ENCODE measurements at regions not wholly inside any gene's neighbourhood (a gene's known extent, or its start where the extent isn't known, plus 50 kb on each side); places are given as distances from the start of the nearest gene placed in this dataset.

GRCh38 chr10:90313576-90314325 is 544.1 kb downstream of the HTR7 start:
- Histone ChIP-seq H3K27ac (ENCODE audit: insufficient read depth, low read length) (no peak overlapping the region), H3K36me3 (ENCODE audit: control insufficient read depth, insufficient read depth, low read length) (no peaks in the 10 kb centered on the region), H3K9me3 (ENCODE audit: control insufficient read depth, insufficient read depth, low read depth, low read length) (no peaks in the 10 kb centered on the region), H2AFZ (ENCODE audit: low read length) (no peak overlapping the region), H3K4me1 (ENCODE audit: control insufficient read depth, extremely low read depth, insufficient read depth, low read length) (peaks cover 13% of the 10 kb centered on the region), H3K27me3 (ENCODE audit: control insufficient read depth, insufficient read depth, low read length) (no peaks in the 10 kb centered on the region), H4K20me1 (ENCODE audit: control insufficient read depth, extremely low read depth, insufficient read depth, low read length) (no peaks in the 10 kb centered on the region), H3K79me2 (ENCODE audit: control insufficient read depth, insufficient read depth, low read length) (no peaks in the 10 kb centered on the region), H3K4me3 (replicated peaks in 1 of 4; ENCODE audit: control extremely low read depth in 1 of 4, insufficient read depth in 1 of 4, low read depth in 3 of 4, low read length in 4 of 4) (no peak overlapping the region), H3K4me2 (ENCODE audit: extremely low read depth, insufficient read depth, low read length) (peak overlapping the region; percentile 37), H3K9ac (ENCODE audit: insufficient read depth, low read length) (no peak overlapping the region)
- TF ChIP-seq CTCF (conservative IDR thresholded peaks at IDR 0.05 in 1 of 2, IDR thresholded peaks at IDR 0.05 in 1 of 2; ENCODE audit: low read depth in 1 of 2, low read length in 2 of 2) = no peak
- TF ChIP-seq EZH2 (IDR thresholded peaks at IDR 0.05; ENCODE audit: low read length, missing control alignments) = no peak
- DNase-seq (ENCODE audit: low read depth in 2 of 2) = peak in 1 of 2 donors; percentile 67

- H3K4me2 ChIP-seq (ENCODE audit: extremely low read depth, insufficient read depth, low read length) = no peak overlapping the region
- H3K27me3 ChIP-seq (ENCODE audit: control insufficient read depth, insufficient read depth, low read length) = no peaks in the 10 kb centered on the region
- H3K36me3 ChIP-seq (ENCODE audit: control insufficient read depth, insufficient read depth, low read length) = no peaks in the 10 kb centered on the region
- DNase-seq (ENCODE audit: low read depth in 2 of 2) = peak in 1 of 2 donors; percentile 34
- H3K9ac ChIP-seq (ENCODE audit: insufficient read depth, low read length) = no peak overlapping the region
- no peaks in the 10 kb centered on the region for H3K9me3 ChIP-seq (ENCODE audit: control insufficient read depth, insufficient read depth, low read depth, low read length)
- H3K27ac ChIP-seq (ENCODE audit: insufficient read depth, low read length) = no peak overlapping the region
- H4K20me1 ChIP-seq (ENCODE audit: control insufficient read depth, extremely low read depth, insufficient read depth, low read length) = no peaks in the 10 kb centered on the region
- no peak overlapping the region for H2AFZ ChIP-seq (ENCODE audit: low read length)
- H3K4me1 ChIP-seq (ENCODE audit: control insufficient read depth, extremely low read depth, insufficient read depth, low read length) = peaks cover 16% of the 10 kb centered on the region
- H3K79me2 ChIP-seq (ENCODE audit: control insufficient read depth, insufficient read depth, low read length) = no peaks in the 10 kb centered on the region
- H3K4me3 ChIP-seq (replicated peaks in 1 of 4; ENCODE audit: control extremely low read depth in 1 of 4, insufficient read depth in 1 of 4, low read depth in 3 of 4, low read length in 4 of 4) = no peak overlapping the region
- no peak for TF ChIP-seq CTCF (conservative IDR thresholded peaks at IDR 0.05 in 1 of 2, IDR thresholded peaks at IDR 0.05 in 1 of 2; ENCODE audit: low read depth in 1 of 2, low read length in 2 of 2)
- TF ChIP-seq EZH2 (IDR thresholded peaks at IDR 0.05; ENCODE audit: low read length, missing control alignments) = no peak
Observed at GRCh38 chr10:90314718-90315117, 543.1 kb downstream of the HTR7 start.

- no peaks in the 10 kb centered on the region for H3K36me3 ChIP-seq (ENCODE audit: control insufficient read depth, insufficient read depth, low read length)
- no peaks in the 10 kb centered on the region for H3K27me3 ChIP-seq (ENCODE audit: control insufficient read depth, insufficient read depth, low read length)
- no peak overlapping the region for H3K4me3 ChIP-seq (replicated peaks in 1 of 4; ENCODE audit: control extremely low read depth in 1 of 4, insufficient read depth in 1 of 4, low read depth in 3 of 4, low read length in 4 of 4)
- no peaks in the 10 kb centered on the region for H4K20me1 ChIP-seq (ENCODE audit: control insufficient read depth, extremely low read depth, insufficient read depth, low read length)
- H3K27ac ChIP-seq (ENCODE audit: insufficient read depth, low read length) = no peak overlapping the region
- H3K9me3 ChIP-seq (ENCODE audit: control insufficient read depth, insufficient read depth, low read depth, low read length) = no peaks in the 10 kb centered on the region
- H3K4me1 ChIP-seq (ENCODE audit: control insufficient read depth, extremely low read depth, insufficient read depth, low read length) = peaks cover 16% of the 10 kb centered on the region
- H3K4me2 ChIP-seq (ENCODE audit: extremely low read depth, insufficient read depth, low read length) = no peak overlapping the region
- no peak overlapping the region for H3K9ac ChIP-seq (ENCODE audit: insufficient read depth, low read length)
- no peak for DNase-seq (ENCODE audit: low read depth in 2 of 2)
- no peak overlapping the region for H2AFZ ChIP-seq (ENCODE audit: low read length)
- H3K79me2 ChIP-seq (ENCODE audit: control insufficient read depth, insufficient read depth, low read length) = no peaks in the 10 kb centered on the region
- TF ChIP-seq CTCF (conservative IDR thresholded peaks at IDR 0.05 in 1 of 2, IDR thresholded peaks at IDR 0.05 in 1 of 2; ENCODE audit: low read depth in 1 of 2, low read length in 2 of 2) = no peak
- TF ChIP-seq EZH2 (IDR thresholded peaks at IDR 0.05; ENCODE audit: low read length, missing control alignments) = no peak
Observed at GRCh38 chr10:90317172-90317571, 540.7 kb downstream of the HTR7 start.

All from fibroblast of lung (primary cell).